ENCODE measurements at regions not wholly inside any gene's neighbourhood (a gene's known extent, or its start where the extent isn't known, plus 50 kb on each side); places are given as distances from the start of the nearest gene placed in this dataset.

GRCh38 chr12:102573237-102573636 lies 92.9 kb upstream of the IGF1 start:
- H3K4me1 ChIP-seq (ENCODE audit: insufficient read depth, low read length): no peaks in the 10 kb centered on the region
- H3K9ac ChIP-seq (ENCODE audit: low read depth, low read length): no peak overlapping the region
- H3K27ac ChIP-seq (ENCODE audit: low read length): no peak overlapping the region
- H3K4me3 ChIP-seq (ENCODE audit: low read length): no peak overlapping the region
- H3K36me3 ChIP-seq (ENCODE audit: insufficient read depth, low read depth, low read length): no peaks in the 10 kb centered on the region
- H3K9me3 ChIP-seq (ENCODE audit: insufficient read depth, low read depth, low read length): no peaks in the 10 kb centered on the region
- H3K27me3 ChIP-seq (ENCODE audit: insufficient read depth, low read length): no peaks in the 10 kb centered on the region

GRCh38 chr12:102571889-102572288 lies 91.5 kb upstream of the IGF1 start:
- H3K4me3 ChIP-seq (ENCODE audit: low read length): no peak overlapping the region
- H3K27me3 ChIP-seq (ENCODE audit: insufficient read depth, low read length): no peaks in the 10 kb centered on the region
- H3K9me3 ChIP-seq (ENCODE audit: insufficient read depth, low read depth, low read length): no peaks in the 10 kb centered on the region
- no peaks in the 10 kb centered on the region for H3K36me3 ChIP-seq (ENCODE audit: insufficient read depth, low read depth, low read length)
- H3K9ac ChIP-seq (ENCODE audit: low read depth, low read length): no peak overlapping the region
- H3K27ac ChIP-seq (ENCODE audit: low read length): no peak overlapping the region
- H3K4me1 ChIP-seq (ENCODE audit: insufficient read depth, low read length): no peaks in the 10 kb centered on the region

GRCh38 chr12:102570256-102570655 lies 89.9 kb upstream of the IGF1 start:
- Histone ChIP-seq H3K4me3 (ENCODE audit: low read length) (no peak overlapping the region), H3K4me1 (ENCODE audit: insufficient read depth, low read length) (no peaks in the 10 kb centered on the region), H3K36me3 (ENCODE audit: insufficient read depth, low read depth, low read length) (no peaks in the 10 kb centered on the region), H3K9ac (ENCODE audit: low read depth, low read length) (no peak overlapping the region), H3K27me3 (ENCODE audit: insufficient read depth, low read length) (no peaks in the 10 kb centered on the region), H3K27ac (ENCODE audit: low read length) (no peak overlapping the region), H3K9me3 (ENCODE audit: insufficient read depth, low read depth, low read length) (no peaks in the 10 kb centered on the region)

- Histone ChIP-seq H3K4me1 (ENCODE audit: insufficient read depth, low read length) (no peaks in the 10 kb centered on the region), H3K36me3 (ENCODE audit: insufficient read depth, low read depth, low read length) (no peaks in the 10 kb centered on the region), H3K9me3 (ENCODE audit: insufficient read depth, low read depth, low read length) (no peaks in the 10 kb centered on the region), H3K27ac (ENCODE audit: low read length) (no peak overlapping the region), H3K4me3 (ENCODE audit: low read length) (no peak overlapping the region), H3K9ac (ENCODE audit: low read depth, low read length) (no peak overlapping the region), H3K27me3 (ENCODE audit: insufficient read depth, low read length) (no peaks in the 10 kb centered on the region)
Measured at GRCh38 chr12:102569803-102570202, 89.4 kb upstream of the IGF1 start.

GRCh38 chr12:102568276-102568675 lies 87.9 kb upstream of the IGF1 start:
- Histone ChIP-seq H3K27ac (ENCODE audit: low read length) (no peak overlapping the region), H3K27me3 (ENCODE audit: insufficient read depth, low read length) (no peaks in the 10 kb centered on the region), H3K4me3 (ENCODE audit: low read length) (no peak overlapping the region), H3K9me3 (ENCODE audit: insufficient read depth, low read depth, low read length) (no peaks in the 10 kb centered on the region), H3K36me3 (ENCODE audit: insufficient read depth, low read depth, low read length) (no peaks in the 10 kb centered on the region), H3K4me1 (ENCODE audit: insufficient read depth, low read length) (peaks cover under 1% of the 10 kb centered on the region; the same call in 1 of the 2 replicates), H3K9ac (ENCODE audit: low read depth, low read length) (no peak overlapping the region)

- H3K4me1 ChIP-seq (ENCODE audit: insufficient read depth, low read length): peaks cover 7% of the 10 kb centered on the region; the same call in 1 of the 2 replicates
- no peaks in the 10 kb centered on the region for H3K9me3 ChIP-seq (ENCODE audit: insufficient read depth, low read depth, low read length)
- H3K36me3 ChIP-seq (ENCODE audit: insufficient read depth, low read depth, low read length): no peaks in the 10 kb centered on the region
- no peaks in the 10 kb centered on the region for H3K27me3 ChIP-seq (ENCODE audit: insufficient read depth, low read length)
- H3K9ac ChIP-seq (ENCODE audit: low read depth, low read length): no peak overlapping the region
- no peak overlapping the region for H3K4me3 ChIP-seq (ENCODE audit: low read length)
- no peak overlapping the region for H3K27ac ChIP-seq (ENCODE audit: low read length)
Measured at GRCh38 chr12:102567031-102567985, 86.9 kb upstream of the IGF1 start.

GRCh38 chr12:102565555-102565954 lies 85.2 kb upstream of the IGF1 start:
- Histone ChIP-seq H3K27me3 (ENCODE audit: insufficient read depth, low read length) (no peaks in the 10 kb centered on the region), H3K27ac (ENCODE audit: low read length) (no peak overlapping the region), H3K4me3 (ENCODE audit: low read length) (no peak overlapping the region), H3K9me3 (ENCODE audit: insufficient read depth, low read depth, low read length) (no peaks in the 10 kb centered on the region), H3K4me1 (ENCODE audit: insufficient read depth, low read length) (peaks cover 7% of the 10 kb centered on the region; the same call in 1 of the 2 replicates), H3K9ac (ENCODE audit: low read depth, low read length) (no peak overlapping the region), H3K36me3 (ENCODE audit: insufficient read depth, low read depth, low read length) (no peaks in the 10 kb centered on the region)

- peaks cover 7% of the 10 kb centered on the region; the same call in 1 of the 2 replicates for H3K4me1 ChIP-seq (ENCODE audit: insufficient read depth, low read length)
- H3K4me3 ChIP-seq (ENCODE audit: low read length): no peak overlapping the region
- no peaks in the 10 kb centered on the region for H3K27me3 ChIP-seq (ENCODE audit: insufficient read depth, low read length)
- H3K9me3 ChIP-seq (ENCODE audit: insufficient read depth, low read depth, low read length): no peaks in the 10 kb centered on the region
- no peaks in the 10 kb centered on the region for H3K36me3 ChIP-seq (ENCODE audit: insufficient read depth, low read depth, low read length)
- H3K9ac ChIP-seq (ENCODE audit: low read depth, low read length): no peak overlapping the region
- H3K27ac ChIP-seq (ENCODE audit: low read length): no peak overlapping the region
Measured at GRCh38 chr12:102564026-102564425, 83.7 kb upstream of the IGF1 start.

- no peak overlapping the region for H3K4me3 ChIP-seq (ENCODE audit: low read length)
- H3K27ac ChIP-seq (ENCODE audit: low read length): no peak overlapping the region
- H3K27me3 ChIP-seq (ENCODE audit: insufficient read depth, low read length): no peaks in the 10 kb centered on the region
- H3K36me3 ChIP-seq (ENCODE audit: insufficient read depth, low read depth, low read length): no peaks in the 10 kb centered on the region
- no peaks in the 10 kb centered on the region for H3K9me3 ChIP-seq (ENCODE audit: insufficient read depth, low read depth, low read length)
- peaks cover 7% of the 10 kb centered on the region; the same call in 1 of the 2 replicates for H3K4me1 ChIP-seq (ENCODE audit: insufficient read depth, low read length)
- no peak overlapping the region for H3K9ac ChIP-seq (ENCODE audit: low read depth, low read length)
Measured at GRCh38 chr12:102562836-102563425, 82.6 kb upstream of the IGF1 start.

GRCh38 chr12:102551186-102551585 lies 70.8 kb upstream of the IGF1 start:
- Histone ChIP-seq H3K4me3 (ENCODE audit: low read length) (no peak overlapping the region), H3K9ac (ENCODE audit: low read depth, low read length) (no peak overlapping the region), H3K36me3 (ENCODE audit: insufficient read depth, low read depth, low read length) (no peaks in the 10 kb centered on the region), H3K27me3 (ENCODE audit: insufficient read depth, low read length) (no peaks in the 10 kb centered on the region), H3K9me3 (ENCODE audit: insufficient read depth, low read depth, low read length) (no peaks in the 10 kb centered on the region), H3K4me1 (ENCODE audit: insufficient read depth, low read length) (no peaks in the 10 kb centered on the region; the same call in 1 of the 2 replicates), H3K27ac (ENCODE audit: low read length) (no peak overlapping the region)

GRCh38 chr12:102549691-102550090 lies 69.3 kb upstream of the IGF1 start:
- Histone ChIP-seq H3K9ac (ENCODE audit: low read depth, low read length) (no peak overlapping the region), H3K27ac (ENCODE audit: low read length) (no peak overlapping the region), H3K36me3 (ENCODE audit: insufficient read depth, low read depth, low read length) (no peaks in the 10 kb centered on the region), H3K4me1 (ENCODE audit: insufficient read depth, low read length) (no peaks in the 10 kb centered on the region; the same call in 1 of the 2 replicates), H3K4me3 (ENCODE audit: low read length) (no peak overlapping the region), H3K9me3 (ENCODE audit: insufficient read depth, low read depth, low read length) (no peaks in the 10 kb centered on the region), H3K27me3 (ENCODE audit: insufficient read depth, low read length) (no peaks in the 10 kb centered on the region)

- H3K36me3 ChIP-seq (ENCODE audit: insufficient read depth, low read depth, low read length): no peaks in the 10 kb centered on the region
- H3K27ac ChIP-seq (ENCODE audit: low read length): no peak overlapping the region
- H3K4me1 ChIP-seq (ENCODE audit: insufficient read depth, low read length): no peaks in the 10 kb centered on the region; the same call in 1 of the 2 replicates
- H3K9ac ChIP-seq (ENCODE audit: low read depth, low read length): no peak overlapping the region
- no peaks in the 10 kb centered on the region for H3K27me3 ChIP-seq (ENCODE audit: insufficient read depth, low read length)
- H3K9me3 ChIP-seq (ENCODE audit: insufficient read depth, low read depth, low read length): no peaks in the 10 kb centered on the region
- no peak overlapping the region for H3K4me3 ChIP-seq (ENCODE audit: low read length)
Measured at GRCh38 chr12:102548543-102548942, 68.2 kb upstream of the IGF1 start.

All from iPS-20b (cell line).